Astrocyte (in vitro differentiated cells and primary cell): ENCODE measurements at regions not wholly inside any gene's neighbourhood (a gene's known extent, or its start where the extent isn't known, plus 50 kb on each side); places are given as distances from the start of the nearest gene placed in this dataset.
A peak's percentile ranks its signal among the peaks of the same experiment; 100 is the strongest.

Experiments
- DNase-seq: peaks from one replicate; pipeline ENCODE4 v3.0.0-alpha.2; 2010; ENCODE audit warnings: low read depth
- FAIRE-seq: peaks from 2 replicates; lab custom pipeline; 2011; peaks lifted over from hg19 to GRCh38; lab: Jason Lieb, UNC
- H2AFZ ChIP-seq: 2 replicates; pipeline ENCODE4 v1.6.0; 2012; ENCODE audit warnings: low read depth, low read length, inconsistent platforms
- H3K27ac ChIP-seq: 2 replicates; pipeline ENCODE4 v1.5.1; 2011; ENCODE audit warnings: low read depth, low read length, inconsistent platforms
- H3K27me3 ChIP-seq: 2 replicates; pipeline ENCODE4 v1.6.0; 2011; ENCODE audit warnings: low read length, inconsistent platforms; ENCODE audit not compliant: insufficient read depth
- H3K36me3 ChIP-seq: 2 replicates; pipeline ENCODE4 v1.5.1; 2011; ENCODE audit warnings: low read length, inconsistent platforms; ENCODE audit not compliant: insufficient read depth
- H3K4me1 ChIP-seq: 2 replicates; pipeline ENCODE4 v1.5.1; 2011; ENCODE audit warnings: low read length, inconsistent platforms; ENCODE audit not compliant: insufficient read depth
- H3K4me2 ChIP-seq: 2 replicates; pipeline ENCODE4 v1.6.0; 2012; ENCODE audit warnings: low read length, inconsistent platforms
- H3K4me3 ChIP-seq: 2 replicates; pipeline ENCODE4 v1.5.1; 2011; ENCODE audit warnings: low read depth, mild to moderate bottlenecking, low read length, inconsistent platforms; ENCODE audit not compliant: insufficient read depth
- H3K79me2 ChIP-seq: 2 replicates; pipeline ENCODE4 v1.6.0; 2012; ENCODE audit warnings: mild to moderate bottlenecking, low read length, inconsistent platforms; ENCODE audit not compliant: insufficient read depth
- H3K9ac ChIP-seq: 2 replicates; pipeline ENCODE4 v1.6.0; 2012; ENCODE audit warnings: mild to moderate bottlenecking, low read length, inconsistent platforms
- H3K9me3 ChIP-seq: 2 replicates; pipeline ENCODE4 v1.5.1; 2012; ENCODE audit warnings: low read depth, mild to moderate bottlenecking, low read length, inconsistent platforms; ENCODE audit not compliant: insufficient read depth
- H4K20me1 ChIP-seq: 2 replicates; pipeline ENCODE4 v1.6.0; 2012; ENCODE audit warnings: low read length, inconsistent platforms; ENCODE audit not compliant: insufficient read depth
- H3K27ac Mint-ChIP-seq: one replicate; pipeline ENCODE4 v1.8.0; 2021; ENCODE audit warnings: mild to moderate bottlenecking, mixed read lengths; ENCODE audit not compliant: unreplicated experiment
- H3K27me3 Mint-ChIP-seq: one replicate; pipeline ENCODE4 v1.8.0; 2021; ENCODE audit warnings: low read depth, mixed read lengths; ENCODE audit not compliant: unreplicated experiment
- H3K36me3 Mint-ChIP-seq: one replicate; pipeline ENCODE4 v1.8.0; 2021; ENCODE audit warnings: low read depth, mixed read lengths; ENCODE audit not compliant: unreplicated experiment
- H3K4me1 Mint-ChIP-seq: one replicate; pipeline ENCODE4 v1.8.0; 2021; ENCODE audit warnings: low read depth, mixed read lengths; ENCODE audit not compliant: unreplicated experiment
- H3K4me3 Mint-ChIP-seq: one replicate; pipeline ENCODE4 v1.8.0; 2021; ENCODE audit warnings: mild to moderate bottlenecking, moderate library complexity, mixed read lengths; ENCODE audit not compliant: unreplicated experiment
- H3K9me3 Mint-ChIP-seq: one replicate; pipeline ENCODE4 v1.8.0; 2021; ENCODE audit warnings: mild to moderate bottlenecking, mixed read lengths; ENCODE audit not compliant: unreplicated experiment
- CTCF ChIP-seq: IDR thresholded peaks from 2 replicates; pipeline ENCODE4 v1.5.1; 2011; ENCODE audit warnings: low read depth, mild to moderate bottlenecking, inconsistent platforms, low read length, moderate library complexity; ENCODE audit not compliant: insufficient read depth
- EZH2 ChIP-seq: IDR thresholded peaks from 2 replicates; pipeline ENCODE4 v1.6.1; 2012; ENCODE audit warnings: mild to moderate bottlenecking, low read length, inconsistent platforms; ENCODE audit not compliant: insufficient read depth

GRCh38 chr3:101131767-101132166, 138.5 kb upstream of the ABI3BP start:
- no peaks in the 10 kb centered on the region for H4K20me1 ChIP-seq
- DNase-seq (no peak), FAIRE-seq (no peak)
- no peak overlapping the region for H3K27ac ChIP-seq
- H3K36me3 ChIP-seq, result no peaks in the 10 kb centered on the region
- no peaks in the 10 kb centered on the region for H3K27me3 Mint-ChIP-seq
- no peaks in the 10 kb centered on the region for H3K4me1 ChIP-seq
- no peak overlapping the region for H3K9ac ChIP-seq
- no peak overlapping the region for H2AFZ ChIP-seq
- TF ChIP-seq CTCF (no peak), EZH2 (no peak)
- H3K27ac Mint-ChIP-seq, result no peak overlapping the region
- no peaks in the 10 kb centered on the region for H3K9me3 ChIP-seq
- no peaks in the 10 kb centered on the region for H3K36me3 Mint-ChIP-seq
- no peak overlapping the region for H3K4me2 ChIP-seq
- no peak overlapping the region for H3K4me3 ChIP-seq
- no peaks in the 10 kb centered on the region for H3K4me1 Mint-ChIP-seq
- no peaks in the 10 kb centered on the region for H3K79me2 ChIP-seq
- no peak overlapping the region for H3K4me3 Mint-ChIP-seq
- no peaks in the 10 kb centered on the region for H3K27me3 ChIP-seq
- H3K9me3 Mint-ChIP-seq, result no peaks in the 10 kb centered on the region

- Histone ChIP-seq H3K4me2 (no peak overlapping the region), H3K4me1 (no peaks in the 10 kb centered on the region), H3K36me3 (no peaks in the 10 kb centered on the region), H3K9me3 (no peaks in the 10 kb centered on the region), H3K9ac (no peak overlapping the region), H3K27ac (no peak overlapping the region), H2AFZ (no peak overlapping the region), H3K79me2 (no peaks in the 10 kb centered on the region), H3K27me3 (no peaks in the 10 kb centered on the region), H3K4me3 (no peak overlapping the region), H4K20me1 (no peaks in the 10 kb centered on the region)
- no peak for TF ChIP-seq CTCF
- no peak for TF ChIP-seq EZH2
- no peaks in the 10 kb centered on the region for H3K36me3 Mint-ChIP-seq
- no peak overlapping the region for H3K4me3 Mint-ChIP-seq
- no peaks in the 10 kb centered on the region for H3K27me3 Mint-ChIP-seq
- FAIRE-seq, result no peak
- H3K27ac Mint-ChIP-seq, result no peak overlapping the region
- H3K4me1 Mint-ChIP-seq, result no peaks in the 10 kb centered on the region
- H3K9me3 Mint-ChIP-seq, result no peaks in the 10 kb centered on the region
- peak; percentile 4 for DNase-seq
Measured at GRCh38 chr3:101128786-101129185, 135.6 kb upstream of the ABI3BP start.

GRCh38 chr3:101128001-101128400, 134.8 kb upstream of the ABI3BP start:
- no peaks in the 10 kb centered on the region for H3K9me3 ChIP-seq
- no peak overlapping the region for H3K27ac Mint-ChIP-seq
- no peak overlapping the region for H3K4me3 Mint-ChIP-seq
- no peak overlapping the region for H3K4me3 ChIP-seq
- no peaks in the 10 kb centered on the region for H3K27me3 Mint-ChIP-seq
- H3K27ac ChIP-seq, result no peak overlapping the region
- DNase-seq (no peak), FAIRE-seq (no peak)
- no peak overlapping the region for H3K9ac ChIP-seq
- no peaks in the 10 kb centered on the region for H3K4me1 Mint-ChIP-seq
- H3K27me3 ChIP-seq, result no peaks in the 10 kb centered on the region
- no peaks in the 10 kb centered on the region for H3K36me3 ChIP-seq
- no peak overlapping the region for H3K4me2 ChIP-seq
- TF ChIP-seq EZH2 (no peak), CTCF (no peak)
- H3K79me2 ChIP-seq, result no peaks in the 10 kb centered on the region
- H3K36me3 Mint-ChIP-seq, result no peaks in the 10 kb centered on the region
- H3K9me3 Mint-ChIP-seq, result no peaks in the 10 kb centered on the region
- no peaks in the 10 kb centered on the region for H3K4me1 ChIP-seq
- H2AFZ ChIP-seq, result no peak overlapping the region
- no peaks in the 10 kb centered on the region for H4K20me1 ChIP-seq
